Esophagus muscularis mucosa (tissue), 3 donors: ENCODE measurements at regions not wholly inside any gene's neighbourhood (a gene's known extent, or its start where the extent isn't known, plus 50 kb on each side); places are given as distances from the start of the nearest gene placed in this dataset.

Source experiments
- CTCF ChIP-seq, 3 experiments: fragments of 200-600 bp in 2 of 3; fragments of 450-650 bp in 1 of 3; sonication (generic) in 2 of 3; IDR thresholded peaks; one replicate each; pipeline ENCODE4 v1.5.1; 2017 to 2019; ENCODE audit warnings: antibody characterized with exemption in 3 of 3, mild to moderate bottlenecking in 2 of 3, moderate library complexity in 1 of 3
- EP300 ChIP-seq: sonication (generic); formaldehyde crosslinking; IDR thresholded peaks from one replicate; pipeline ENCODE4 v1.6.1; 2017; ENCODE audit warnings: antibody characterized with exemption

- TF ChIP-seq CTCF (IDR thresholded peaks at IDR 0.05), result no peak
- TF ChIP-seq EP300, result no peak
Observed at GRCh38 chr19:30152510-30153291, 210.7 kb downstream of the URI1 start.
